DND-41 (cell line): ENCODE measurements at regions not wholly inside any gene's neighbourhood (a gene's known extent, or its start where the extent isn't known, plus 50 kb on each side); places are given as distances from the start of the nearest gene placed in this dataset.

Source experiments
- EZH2 ChIP-seq: IDR thresholded peaks from 3 replicates; pipeline ENCODE4 v1.6.1; 2012; ENCODE audit warnings: borderline replicate concordance, low read depth, mild to moderate bottlenecking, moderate library complexity, low read length, inconsistent platforms; ENCODE audit not compliant: severe bottlenecking
- TF ChIP-seq, protein P1 (sequence below): IDR thresholded peaks from 2 replicates; pipeline ENCODE4 v1.5.1; 2012; ENCODE audit warnings: borderline replicate concordance, low read length, moderate library complexity, mild to moderate bottlenecking; ENCODE audit not compliant: poor library complexity, severe bottlenecking; ENCODE audit errors: extremely low read depth

DNA sequence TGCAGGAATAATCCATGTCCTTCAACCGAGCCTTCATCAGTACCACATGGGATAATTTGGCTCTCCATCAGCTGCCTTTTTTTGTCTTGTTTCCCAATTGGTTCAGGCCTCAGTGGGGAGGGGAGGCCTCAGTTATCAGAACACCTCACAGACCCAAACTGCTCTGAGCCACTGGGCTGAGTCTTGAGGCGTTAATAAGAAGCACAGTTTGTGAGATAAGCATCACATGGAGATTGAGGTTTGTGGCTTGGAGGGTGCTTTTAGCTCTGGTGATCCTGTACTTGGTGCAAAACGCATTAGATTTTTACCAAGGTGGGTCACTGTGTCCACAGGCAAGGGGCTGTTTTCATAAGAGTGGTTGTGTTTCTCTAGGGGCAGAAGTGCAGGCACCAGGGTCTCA is 82.8 kb upstream of the HPF1 start:
- TF ChIP-seq, protein P1, sequence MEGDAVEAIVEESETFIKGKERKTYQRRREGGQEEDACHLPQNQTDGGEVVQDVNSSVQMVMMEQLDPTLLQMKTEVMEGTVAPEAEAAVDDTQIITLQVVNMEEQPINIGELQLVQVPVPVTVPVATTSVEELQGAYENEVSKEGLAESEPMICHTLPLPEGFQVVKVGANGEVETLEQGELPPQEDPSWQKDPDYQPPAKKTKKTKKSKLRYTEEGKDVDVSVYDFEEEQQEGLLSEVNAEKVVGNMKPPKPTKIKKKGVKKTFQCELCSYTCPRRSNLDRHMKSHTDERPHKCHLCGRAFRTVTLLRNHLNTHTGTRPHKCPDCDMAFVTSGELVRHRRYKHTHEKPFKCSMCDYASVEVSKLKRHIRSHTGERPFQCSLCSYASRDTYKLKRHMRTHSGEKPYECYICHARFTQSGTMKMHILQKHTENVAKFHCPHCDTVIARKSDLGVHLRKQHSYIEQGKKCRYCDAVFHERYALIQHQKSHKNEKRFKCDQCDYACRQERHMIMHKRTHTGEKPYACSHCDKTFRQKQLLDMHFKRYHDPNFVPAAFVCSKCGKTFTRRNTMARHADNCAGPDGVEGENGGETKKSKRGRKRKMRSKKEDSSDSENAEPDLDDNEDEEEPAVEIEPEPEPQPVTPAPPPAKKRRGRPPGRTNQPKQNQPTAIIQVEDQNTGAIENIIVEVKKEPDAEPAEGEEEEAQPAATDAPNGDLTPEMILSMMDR, result no peak
- no peak for TF ChIP-seq EZH2
